GM19023 (cell line): ENCODE measurements at regions not wholly inside any gene's neighbourhood (a gene's known extent, or its start where the extent isn't known, plus 50 kb on each side); places are given as distances from the start of the nearest gene placed in this dataset.
"Not testable (repeated sequence)": the region's sequence is repeated elsewhere in the genome, so short reads cannot be mapped to it uniquely, and the experiment has no call there.

Experiments
- ATAC-seq: cut with Tn5 transposase; IDR thresholded peaks from one replicate; pipeline ENCODE4 v1.9.1; 2021; ENCODE audit warnings: mild to moderate bottlenecking, moderate library complexity; ENCODE audit not compliant: unreplicated experiment

- no peak for ATAC-seq
These were observed 103.6 kb upstream of the RMP24 start for GRCh38 chr18:35868915-35869314.

DNA sequence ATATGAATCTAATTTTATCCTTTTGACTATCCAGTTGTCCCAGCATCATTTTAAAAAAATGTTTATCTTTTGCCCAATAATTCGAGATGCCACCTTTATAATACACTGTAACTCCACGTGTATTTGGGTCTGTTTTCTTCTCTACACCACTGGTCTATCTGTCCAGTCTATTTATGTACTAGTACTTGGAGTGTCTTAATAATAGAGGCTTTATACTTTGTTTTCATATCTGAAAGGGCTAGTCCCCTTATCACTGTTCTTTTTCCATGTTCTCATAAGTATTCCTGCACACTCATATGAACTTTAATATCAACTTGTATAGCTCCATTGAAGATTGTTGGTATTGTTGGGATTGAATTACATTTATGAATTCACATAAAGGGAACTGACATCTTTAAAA, 101.1 kb upstream of the RMP24 start:
- no peak for ATAC-seq

GRCh38 chr18:35875566-35875965, 96.9 kb upstream of the RMP24 start:
- ATAC-seq, result no peak

DNA sequence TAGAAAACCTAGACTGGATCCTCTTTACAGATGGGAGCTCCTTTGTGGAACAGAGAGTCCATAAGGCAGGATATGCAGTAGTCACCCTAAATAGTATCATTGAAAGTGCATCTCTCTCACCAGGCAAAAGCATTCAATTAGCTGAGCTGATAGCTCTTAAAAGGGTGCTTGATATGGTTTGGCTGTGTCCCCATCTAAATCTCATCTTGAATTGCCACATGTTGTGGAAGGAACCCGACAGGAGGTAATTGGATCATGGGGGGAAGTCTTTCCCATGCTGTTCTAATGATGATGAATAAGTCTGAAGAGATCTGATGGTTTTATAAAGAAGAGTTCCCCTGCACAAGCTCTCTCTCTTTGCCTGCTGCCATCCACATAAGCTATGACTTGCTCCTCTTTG, 96.2 kb upstream of the RMP24 start:
- ATAC-seq, result no peak

GRCh38 chr18:35880788-35881455, 91.6 kb upstream of the RMP24 start:
- ATAC-seq, result no peak

DNA sequence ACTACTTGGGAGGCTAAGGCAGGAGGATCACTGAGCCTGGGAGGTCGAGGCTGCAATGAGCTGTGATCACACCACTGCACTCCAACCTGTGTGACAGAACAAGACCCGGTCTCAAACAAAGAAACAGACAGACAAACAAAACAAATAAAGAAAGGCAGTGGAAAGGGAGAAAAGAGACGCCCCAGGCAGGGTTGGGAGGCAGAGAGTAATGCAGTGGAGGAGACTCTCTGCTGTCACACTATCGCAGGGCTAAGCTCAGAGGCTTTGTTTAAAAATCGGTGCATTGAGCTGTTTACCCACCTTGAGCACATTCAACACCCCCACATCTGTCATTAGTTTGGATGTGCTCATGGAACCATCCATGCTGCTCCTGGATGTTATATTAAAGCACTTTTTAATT, 84.2 kb upstream of the RMP24 start:
- ATAC-seq, result no peak

- no peak for ATAC-seq
These were observed 82.8 kb upstream of the RMP24 start for GRCh38 chr18:35889677-35890076.

DNA sequence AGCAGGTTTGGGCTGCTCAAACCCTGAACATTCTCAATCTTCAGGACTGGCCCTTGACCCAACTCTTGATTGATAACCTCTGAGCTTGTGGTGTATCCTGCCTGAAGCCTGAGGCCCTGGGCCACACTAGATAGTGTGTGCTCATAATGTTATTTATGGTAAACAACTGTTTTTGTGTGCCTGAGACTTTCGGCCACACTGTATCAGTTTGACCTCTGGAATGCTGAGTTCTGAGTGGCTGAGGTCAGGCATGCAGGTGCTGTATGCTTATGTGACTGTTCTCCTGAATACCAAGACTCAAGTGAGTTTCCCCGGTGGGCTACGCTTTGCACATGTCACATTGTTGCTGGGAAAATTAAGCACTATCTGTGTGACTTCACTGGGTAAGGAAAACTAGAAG, 82.2 kb upstream of the RMP24 start:
- ATAC-seq, result no peak

DNA sequence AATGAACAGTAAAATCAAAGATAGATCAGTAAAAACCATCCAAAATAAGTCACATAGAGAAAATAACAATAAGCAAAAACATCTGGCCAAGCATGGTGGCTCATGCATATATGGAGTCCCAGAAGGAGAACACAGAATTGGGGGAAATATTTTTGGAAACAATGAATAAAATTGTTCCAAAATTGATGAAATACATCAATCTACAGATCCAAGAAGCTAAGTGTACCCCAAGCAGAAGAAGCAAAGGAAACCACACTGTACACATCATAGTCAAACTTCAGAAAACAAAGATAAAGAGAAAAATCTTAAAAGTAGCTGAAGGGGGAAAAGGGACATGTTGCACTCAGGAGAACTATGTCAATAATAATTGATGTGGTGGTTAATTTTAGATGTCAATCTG, 80.4 kb upstream of the RMP24 start:
- no peak for ATAC-seq

DNA sequence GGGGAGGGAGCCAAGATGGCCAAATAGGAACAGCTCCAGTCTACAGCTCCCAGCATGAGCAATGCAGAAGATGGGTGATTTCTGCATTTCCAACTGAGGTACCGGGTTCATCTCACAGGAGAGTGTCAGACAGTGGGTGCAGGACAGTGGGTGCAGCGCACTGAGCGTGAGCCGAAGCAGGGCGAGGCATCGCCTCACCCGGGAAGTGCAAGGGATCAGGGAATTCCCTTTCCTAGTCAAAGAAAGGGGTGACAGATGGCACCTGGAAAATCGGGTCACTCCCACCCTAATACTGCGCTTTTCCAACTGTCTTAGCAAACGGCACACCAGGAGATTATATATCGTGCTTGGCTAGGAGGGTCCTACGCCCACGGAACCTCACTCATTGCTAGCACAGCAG, 75.0 kb upstream of the RMP24 start:
- ATAC-seq, result not testable (repeated sequence)

- no peak for ATAC-seq
These were observed 68.0 kb upstream of the RMP24 start for GRCh38 chr18:35904389-35905037.

DNA sequence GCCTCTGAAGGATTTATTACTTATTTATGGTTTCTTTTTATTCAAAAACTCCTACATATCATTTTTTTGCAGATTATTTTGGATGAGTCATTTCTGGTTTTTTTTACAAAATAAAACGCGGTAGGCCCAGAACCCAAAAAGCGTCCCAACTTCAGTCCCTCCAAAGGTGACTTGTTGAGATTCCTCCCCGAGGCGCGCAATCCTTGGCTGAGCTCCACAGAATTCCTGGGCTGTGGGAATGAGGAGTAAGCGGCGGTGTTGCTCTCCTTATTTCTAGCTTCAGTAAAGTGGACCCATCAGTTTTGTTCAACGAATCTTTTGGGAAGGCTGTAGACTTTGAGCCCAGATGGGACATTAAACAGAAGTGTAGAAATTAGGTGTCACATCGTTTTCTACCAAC, 67.0 kb upstream of the RMP24 start:
- no peak for ATAC-seq

- ATAC-seq, result not testable (repeated sequence)
These were observed 66.2 kb upstream of the RMP24 start for GRCh38 chr18:35906291-35906690.

DNA sequence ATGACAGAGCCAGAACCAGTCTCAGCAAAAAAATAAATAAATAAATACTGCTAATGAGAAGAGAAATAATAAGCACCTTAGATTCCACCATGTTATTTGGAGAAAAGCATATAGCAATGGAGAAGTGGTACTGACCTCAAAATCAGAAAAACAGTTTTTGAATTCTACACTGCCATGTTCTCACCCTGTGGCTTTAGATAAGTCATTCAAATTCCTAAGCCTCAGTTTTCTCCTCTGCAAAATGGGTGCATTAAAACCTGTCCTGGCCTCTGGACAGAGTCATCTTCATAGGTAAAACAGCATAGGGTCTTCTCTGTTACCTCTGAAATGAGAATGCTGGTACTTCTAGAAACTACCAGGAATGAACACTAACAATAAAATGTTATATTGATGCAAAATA, 62.2 kb upstream of the RMP24 start:
- no peak for ATAC-seq

- no peak for ATAC-seq
These were observed 60.1 kb upstream of the RMP24 start for GRCh38 chr18:35912332-35912731.

DNA sequence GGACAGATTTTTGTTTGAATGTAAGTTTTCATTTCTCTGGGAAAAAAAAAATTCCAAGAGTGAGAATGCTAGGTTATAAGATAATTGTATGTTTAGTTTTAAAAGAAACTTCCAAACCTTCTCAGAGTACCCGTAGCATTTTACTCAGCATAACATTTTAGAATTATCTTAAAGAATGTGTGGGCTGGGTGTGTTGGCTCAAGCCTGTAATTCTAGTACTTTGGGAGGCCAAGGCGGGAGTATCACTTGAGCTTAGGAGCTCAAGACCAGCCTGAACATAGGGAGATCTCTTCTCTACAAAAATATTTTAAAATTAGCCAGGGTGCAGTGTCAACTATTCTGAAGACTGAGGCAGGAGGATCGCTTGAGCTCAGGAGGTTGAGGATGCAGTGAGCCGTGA, 57.4 kb upstream of the RMP24 start:
- no peak for ATAC-seq

GRCh38 chr18:35917043-35917442, 55.4 kb upstream of the RMP24 start:
- ATAC-seq, result no peak

DNA sequence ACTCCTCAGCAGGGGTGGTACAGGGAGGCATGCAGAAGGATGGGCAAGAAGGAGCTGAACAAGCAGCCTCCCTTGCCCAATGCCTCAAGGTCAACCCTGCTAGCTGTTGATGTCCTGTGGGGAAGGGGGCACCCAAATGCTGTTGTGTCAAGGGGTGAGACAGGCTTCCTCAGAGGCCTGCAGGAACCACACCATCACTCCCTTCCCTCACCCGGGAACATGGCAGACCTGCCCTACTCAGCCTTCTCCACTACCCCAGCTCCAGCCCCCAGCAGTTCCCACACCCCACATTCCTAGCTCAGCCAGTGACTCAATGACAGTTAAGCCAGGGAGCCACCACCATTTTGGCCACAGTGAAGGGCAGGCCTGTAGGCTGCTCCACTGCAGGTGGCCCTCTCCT, 53.9 kb upstream of the RMP24 start:
- no peak for ATAC-seq

- no peak for ATAC-seq
These were observed 53.3 kb upstream of the RMP24 start for GRCh38 chr18:35919179-35919578.

DNA sequence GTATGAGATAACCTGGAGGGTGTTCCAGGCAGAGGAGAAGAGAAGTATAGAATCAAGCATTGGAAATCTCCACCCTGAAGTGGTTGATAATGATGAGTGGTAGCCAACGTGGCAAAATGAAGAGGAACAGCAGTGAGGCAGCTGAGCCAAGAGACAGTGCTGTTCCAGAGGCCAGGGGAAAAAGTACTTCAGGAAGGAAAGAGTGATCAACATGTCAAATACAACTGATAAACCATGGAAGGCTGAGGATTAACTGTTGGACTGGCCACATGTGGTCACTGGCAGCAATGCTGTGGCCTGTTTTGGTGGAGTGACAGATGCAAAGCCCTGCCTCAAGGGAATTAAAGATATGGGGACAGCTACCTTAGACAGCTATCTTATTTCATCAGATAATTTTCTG, 51.9 kb upstream of the RMP24 start:
- ATAC-seq, result no peak
